Right lobe of liver (tissue), 4 donors: ENCODE measurements at regions not wholly inside any gene's neighbourhood (a gene's known extent, or its start where the extent isn't known, plus 50 kb on each side); places are given as distances from the start of the nearest gene placed in this dataset.

Source experiments
- POLR2A ChIP-seq: fragments of 450-650 bp; IDR thresholded peaks from one replicate; pipeline ENCODE4 v1.6.1; 2017; ENCODE audit warnings: antibody characterized with exemption, mild to moderate bottlenecking
- TF ChIP-seq, protein P1 (sequence below), 4 donors: fragments of 200-600 bp in 3 of 4; fragments of 450-650 bp in 1 of 4; IDR thresholded peaks; one replicate each; pipeline versions ENCODE4 v1.5.1 to v1.8.0; 2016 to 2022; ENCODE audit warnings: antibody characterized with exemption in 4 of 4, mild to moderate bottlenecking in 2 of 4
- donor health status: DM: no; HTN: no; CAD: no.
- donor health status: DM: no; HTN: no; CAD: no.
- donor health status: DM: no; HTN: yes; CAD: no.

DNA sequence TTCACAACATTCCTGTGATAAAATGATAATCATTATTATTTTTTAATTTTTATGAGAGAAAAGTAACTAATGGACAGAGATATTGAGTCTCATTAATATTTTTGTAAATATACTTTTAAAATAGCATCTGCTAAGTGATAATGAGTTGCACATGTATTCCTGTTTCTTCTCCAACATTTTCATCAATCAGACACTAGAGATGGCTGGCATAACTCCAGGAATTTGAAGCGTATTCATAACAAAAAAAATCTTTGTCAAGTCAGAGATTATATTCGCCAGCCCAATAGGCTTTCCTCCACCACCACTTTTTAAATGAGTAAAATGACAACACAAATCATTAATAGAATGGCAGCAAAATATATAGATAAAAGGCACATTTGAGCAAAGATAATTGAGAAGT is 524.0 kb upstream of the KCND2 start:
- TF ChIP-seq, protein P1, sequence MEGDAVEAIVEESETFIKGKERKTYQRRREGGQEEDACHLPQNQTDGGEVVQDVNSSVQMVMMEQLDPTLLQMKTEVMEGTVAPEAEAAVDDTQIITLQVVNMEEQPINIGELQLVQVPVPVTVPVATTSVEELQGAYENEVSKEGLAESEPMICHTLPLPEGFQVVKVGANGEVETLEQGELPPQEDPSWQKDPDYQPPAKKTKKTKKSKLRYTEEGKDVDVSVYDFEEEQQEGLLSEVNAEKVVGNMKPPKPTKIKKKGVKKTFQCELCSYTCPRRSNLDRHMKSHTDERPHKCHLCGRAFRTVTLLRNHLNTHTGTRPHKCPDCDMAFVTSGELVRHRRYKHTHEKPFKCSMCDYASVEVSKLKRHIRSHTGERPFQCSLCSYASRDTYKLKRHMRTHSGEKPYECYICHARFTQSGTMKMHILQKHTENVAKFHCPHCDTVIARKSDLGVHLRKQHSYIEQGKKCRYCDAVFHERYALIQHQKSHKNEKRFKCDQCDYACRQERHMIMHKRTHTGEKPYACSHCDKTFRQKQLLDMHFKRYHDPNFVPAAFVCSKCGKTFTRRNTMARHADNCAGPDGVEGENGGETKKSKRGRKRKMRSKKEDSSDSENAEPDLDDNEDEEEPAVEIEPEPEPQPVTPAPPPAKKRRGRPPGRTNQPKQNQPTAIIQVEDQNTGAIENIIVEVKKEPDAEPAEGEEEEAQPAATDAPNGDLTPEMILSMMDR (IDR thresholded peaks at IDR 0.05): no peak
- TF ChIP-seq POLR2A: no peak
